ENCODE measurements at regions not wholly inside any gene's neighbourhood (a gene's known extent, or its start where the extent isn't known, plus 50 kb on each side); places are given as distances from the start of the nearest gene placed in this dataset.

DNA sequence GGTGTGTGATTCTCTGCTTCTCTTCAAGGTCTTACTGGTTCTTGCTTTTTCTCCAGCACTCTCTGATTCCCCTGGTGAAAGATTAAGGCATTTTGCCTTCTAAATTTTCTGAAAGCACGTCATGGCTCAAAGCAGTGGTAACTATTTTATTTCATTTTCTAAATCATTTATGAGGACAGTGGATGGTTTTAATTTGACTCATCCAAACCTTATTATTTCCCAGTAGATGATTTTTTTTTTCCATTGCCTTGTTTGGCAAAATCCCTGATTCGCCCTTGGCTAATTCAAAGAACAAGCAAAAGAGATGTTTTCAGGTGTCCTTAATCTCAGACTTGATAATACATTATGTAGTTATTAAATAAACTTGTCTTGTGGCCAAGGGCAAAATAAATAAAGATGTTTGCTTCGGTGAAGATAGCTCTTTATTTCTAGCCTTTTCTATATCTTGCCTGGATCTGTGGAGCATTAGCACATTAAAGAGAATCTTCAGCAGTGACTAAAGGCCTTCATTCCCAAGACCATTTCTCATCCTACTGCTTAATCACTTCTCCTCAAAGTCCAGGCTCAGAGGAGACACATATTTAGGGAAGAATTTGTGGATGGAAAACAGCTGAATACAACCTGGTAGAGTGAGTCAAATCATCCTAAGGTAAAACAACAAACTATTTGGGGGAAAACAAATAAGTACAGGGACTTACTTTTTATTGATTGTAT lies 359.8 kb downstream of the DUSP10 start:
- Mint-ChIP-seq H3K4me1 (no peaks in the 10 kb centered on the region), H3K9me3 (peaks cover 0 to 7% (median 0%) of the 10 kb centered on the region in 5 donors), H3K36me3 (no peaks in the 10 kb centered on the region), H3K27me3 (peaks cover 0 to 1% of the 10 kb centered on the region in 2 donors), H3K4me3 (no peak overlapping the region), H3K27ac (no peak overlapping the region)
- Histone ChIP-seq H3K4me1 (ENCODE audit: insufficient read depth, low read length) (no peaks in the 10 kb centered on the region), H3K4me3 (ENCODE audit: low read length) (no peak overlapping the region), H3K36me3 (ENCODE audit: insufficient read depth, low read length) (no peaks in the 10 kb centered on the region), H3K9me3 (ENCODE audit: low read length) (no peaks in the 10 kb centered on the region), H3K27ac (ENCODE audit: low read depth, low read length) (no peak overlapping the region), H3K27me3 (ENCODE audit: insufficient read depth, low read length, poor library complexity, severe bottlenecking) (no peaks in the 10 kb centered on the region)
- DNase-seq = no peak
- CTCF ChIA-PET = no interaction called here
- POLR2A ChIA-PET = interaction anchor here (0.6 kb wide), 1 partner anchor 25 kb away, joined by 3 read pairs; no protein-coding TSS in a partner anchor

GRCh38 chr1:221392453-221392852 lies 349.4 kb downstream of the DUSP10 start:
- H3K27ac ChIP-seq (ENCODE audit: low read depth, low read length) = no peak overlapping the region
- no peaks in the 10 kb centered on the region for H3K4me1 ChIP-seq (ENCODE audit: insufficient read depth, low read length)
- POLR2A ChIA-PET = no interaction called here
- CTCF ChIA-PET = no interaction called here
- Mint-ChIP-seq H3K27me3 (peaks cover 20 to 49% of the 10 kb centered on the region in 2 donors), H3K36me3 (no peaks in the 10 kb centered on the region), H3K4me1 (no peaks in the 10 kb centered on the region), H3K27ac (no peak overlapping the region), H3K4me3 (no peak overlapping the region), H3K9me3 (peaks cover 0 to 3% (median 0%) of the 10 kb centered on the region in 5 donors)
- no peaks in the 10 kb centered on the region for H3K36me3 ChIP-seq (ENCODE audit: insufficient read depth, low read length)
- no peaks in the 10 kb centered on the region for H3K9me3 ChIP-seq (ENCODE audit: low read length)
- no peak overlapping the region for H3K4me3 ChIP-seq (ENCODE audit: low read length)
- H3K27me3 ChIP-seq (ENCODE audit: insufficient read depth, low read length, poor library complexity, severe bottlenecking) = no peaks in the 10 kb centered on the region
- DNase-seq = no peak

- H3K27me3 Mint-ChIP-seq = peaks cover 18 to 56% of the 10 kb centered on the region in 2 donors
- CTCF ChIA-PET = no interaction called here
Measured at GRCh38 chr1:221394011-221394544, 347.8 kb downstream of the DUSP10 start.

DNA sequence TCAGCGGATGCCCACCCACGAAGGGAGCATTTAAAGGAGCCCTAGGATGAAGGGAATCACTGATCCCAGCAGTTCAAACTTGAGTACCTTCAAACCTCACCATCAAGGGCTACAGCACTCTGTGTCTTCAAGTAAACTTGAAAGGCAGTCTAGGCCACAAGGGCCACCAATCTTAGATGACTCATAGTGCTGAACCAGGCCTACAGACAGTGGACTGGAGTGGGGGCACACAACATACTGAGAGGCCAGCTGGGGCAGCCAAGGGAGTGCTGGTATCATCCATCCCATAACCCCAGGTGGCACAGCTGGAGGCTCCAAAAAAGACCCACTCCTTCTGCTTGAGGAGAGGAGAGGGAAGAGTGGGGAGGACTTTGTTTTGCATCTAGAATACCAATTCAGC lies 345.4 kb downstream of the DUSP10 start:
- Histone ChIP-seq H3K36me3 (ENCODE audit: insufficient read depth, low read length) (no peaks in the 10 kb centered on the region), H3K9me3 (ENCODE audit: low read length) (no peaks in the 10 kb centered on the region), H3K27ac (ENCODE audit: low read depth, low read length) (no peak overlapping the region), H3K4me1 (ENCODE audit: insufficient read depth, low read length) (no peaks in the 10 kb centered on the region), H3K4me3 (ENCODE audit: low read length) (no peak overlapping the region), H3K27me3 (ENCODE audit: insufficient read depth, low read length, poor library complexity, severe bottlenecking) (no peaks in the 10 kb centered on the region)
- POLR2A ChIA-PET = no interaction called here
- no peaks in the 10 kb centered on the region for H3K36me3 Mint-ChIP-seq
- CTCF ChIA-PET = no interaction called here
- H3K9me3 Mint-ChIP-seq = peaks cover 0 to 18% (median 8%) of the 10 kb centered on the region in 5 donors
- no peaks in the 10 kb centered on the region for H3K4me1 Mint-ChIP-seq
- DNase-seq = no peak
- peaks cover 11 to 48% of the 10 kb centered on the region in 2 donors for H3K27me3 Mint-ChIP-seq
- H3K27ac Mint-ChIP-seq = no peak overlapping the region
- no peak overlapping the region for H3K4me3 Mint-ChIP-seq

More at GRCh38 chr1:221394011-221394544, 347.8 kb downstream of the DUSP10 start:
- DNase-seq = no peak
- Histone ChIP-seq H3K27me3 (ENCODE audit: insufficient read depth, low read length, poor library complexity, severe bottlenecking) (no peaks in the 10 kb centered on the region), H3K36me3 (ENCODE audit: insufficient read depth, low read length) (no peaks in the 10 kb centered on the region), H3K27ac (ENCODE audit: low read depth, low read length) (no peak overlapping the region), H3K4me3 (ENCODE audit: low read length) (no peak overlapping the region), H3K4me1 (ENCODE audit: insufficient read depth, low read length) (no peaks in the 10 kb centered on the region), H3K9me3 (ENCODE audit: low read length) (no peaks in the 10 kb centered on the region)
- no peaks in the 10 kb centered on the region for H3K36me3 Mint-ChIP-seq
- H3K27ac Mint-ChIP-seq = no peak overlapping the region
- no peaks in the 10 kb centered on the region for H3K4me1 Mint-ChIP-seq
- peaks cover 0 to 3% (median 0%) of the 10 kb centered on the region in 5 donors for H3K9me3 Mint-ChIP-seq
- POLR2A ChIA-PET = no interaction called here
- no peak overlapping the region for H3K4me3 Mint-ChIP-seq

GRCh38 chr1:221397141-221397540 lies 344.7 kb downstream of the DUSP10 start:
- no peak overlapping the region for H3K27ac ChIP-seq (ENCODE audit: low read depth, low read length)
- POLR2A ChIA-PET = no interaction called here
- Mint-ChIP-seq H3K4me3 (no peak overlapping the region), H3K4me1 (no peaks in the 10 kb centered on the region), H3K27me3 (peaks cover 8 to 43% of the 10 kb centered on the region in 2 donors), H3K36me3 (no peaks in the 10 kb centered on the region), H3K27ac (no peak overlapping the region), H3K9me3 (peaks cover 0 to 18% (median 8%) of the 10 kb centered on the region in 5 donors)
- no peak overlapping the region for H3K4me3 ChIP-seq (ENCODE audit: low read length)
- no peaks in the 10 kb centered on the region for H3K36me3 ChIP-seq (ENCODE audit: insufficient read depth, low read length)
- CTCF ChIA-PET = no interaction called here
- DNase-seq = no peak
- H3K27me3 ChIP-seq (ENCODE audit: insufficient read depth, low read length, poor library complexity, severe bottlenecking) = no peaks in the 10 kb centered on the region
- H3K4me1 ChIP-seq (ENCODE audit: insufficient read depth, low read length) = no peaks in the 10 kb centered on the region
- no peaks in the 10 kb centered on the region for H3K9me3 ChIP-seq (ENCODE audit: low read length)

- Mint-ChIP-seq H3K27ac (peak overlapping the region in 1 of 8 donors; percentile 16), H3K4me1 (no peaks in the 10 kb centered on the region), H3K27me3 (peaks cover 8 to 40% of the 10 kb centered on the region in 2 donors), H3K36me3 (no peaks in the 10 kb centered on the region), H3K4me3 (no peak overlapping the region), H3K9me3 (peaks cover 0 to 18% (median 10%) of the 10 kb centered on the region in 5 donors)
- Histone ChIP-seq H3K9me3 (ENCODE audit: low read length) (no peaks in the 10 kb centered on the region), H3K36me3 (ENCODE audit: insufficient read depth, low read length) (no peaks in the 10 kb centered on the region), H3K4me3 (ENCODE audit: low read length) (no peak overlapping the region), H3K4me1 (ENCODE audit: insufficient read depth, low read length) (no peaks in the 10 kb centered on the region), H3K27me3 (ENCODE audit: insufficient read depth, low read length, poor library complexity, severe bottlenecking) (no peaks in the 10 kb centered on the region), H3K27ac (ENCODE audit: low read depth, low read length) (no peak overlapping the region)
- ChIA-PET POLR2A (no interaction called here), CTCF (no interaction called here)
- DNase-seq = no peak
Measured at GRCh38 chr1:221397606-221398005, 344.3 kb downstream of the DUSP10 start.

DNA sequence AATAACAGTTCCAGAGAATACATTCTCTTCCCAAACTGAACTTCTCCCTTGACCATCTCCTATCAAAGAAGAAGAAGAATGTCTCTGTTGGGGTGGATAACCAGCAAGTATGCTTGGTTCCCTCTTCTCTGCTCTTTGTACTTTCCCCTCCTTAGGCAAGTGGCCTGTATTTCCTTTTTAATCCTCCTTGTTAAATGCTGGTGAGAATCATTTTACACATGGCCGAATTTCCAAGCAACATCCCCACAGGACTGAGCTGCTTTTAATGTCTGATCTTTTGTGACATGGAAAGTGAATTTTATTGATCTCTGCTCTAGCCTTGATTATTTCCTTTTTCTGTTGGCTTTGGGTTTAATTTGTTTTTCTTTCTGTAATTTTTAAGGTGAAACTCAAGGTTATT lies 336.7 kb downstream of the DUSP10 start:
- Histone ChIP-seq H3K27ac (ENCODE audit: low read depth, low read length) (no peak overlapping the region), H3K4me3 (ENCODE audit: low read length) (no peak overlapping the region), H3K9me3 (ENCODE audit: low read length) (no peaks in the 10 kb centered on the region), H3K36me3 (ENCODE audit: insufficient read depth, low read length) (no peaks in the 10 kb centered on the region), H3K4me1 (ENCODE audit: insufficient read depth, low read length) (no peaks in the 10 kb centered on the region), H3K27me3 (ENCODE audit: insufficient read depth, low read length, poor library complexity, severe bottlenecking) (no peaks in the 10 kb centered on the region)
- no peak overlapping the region for H3K4me3 Mint-ChIP-seq
- H3K9me3 Mint-ChIP-seq = peaks cover 0 to 12% (median 4%) of the 10 kb centered on the region in 5 donors
- peaks cover 4 to 14% of the 10 kb centered on the region in 2 donors for H3K27me3 Mint-ChIP-seq
- H3K36me3 Mint-ChIP-seq = no peaks in the 10 kb centered on the region
- DNase-seq = no peak
- POLR2A ChIA-PET = no interaction called here
- CTCF ChIA-PET = no interaction called here
- no peaks in the 10 kb centered on the region for H3K4me1 Mint-ChIP-seq
- no peak overlapping the region for H3K27ac Mint-ChIP-seq

DNA sequence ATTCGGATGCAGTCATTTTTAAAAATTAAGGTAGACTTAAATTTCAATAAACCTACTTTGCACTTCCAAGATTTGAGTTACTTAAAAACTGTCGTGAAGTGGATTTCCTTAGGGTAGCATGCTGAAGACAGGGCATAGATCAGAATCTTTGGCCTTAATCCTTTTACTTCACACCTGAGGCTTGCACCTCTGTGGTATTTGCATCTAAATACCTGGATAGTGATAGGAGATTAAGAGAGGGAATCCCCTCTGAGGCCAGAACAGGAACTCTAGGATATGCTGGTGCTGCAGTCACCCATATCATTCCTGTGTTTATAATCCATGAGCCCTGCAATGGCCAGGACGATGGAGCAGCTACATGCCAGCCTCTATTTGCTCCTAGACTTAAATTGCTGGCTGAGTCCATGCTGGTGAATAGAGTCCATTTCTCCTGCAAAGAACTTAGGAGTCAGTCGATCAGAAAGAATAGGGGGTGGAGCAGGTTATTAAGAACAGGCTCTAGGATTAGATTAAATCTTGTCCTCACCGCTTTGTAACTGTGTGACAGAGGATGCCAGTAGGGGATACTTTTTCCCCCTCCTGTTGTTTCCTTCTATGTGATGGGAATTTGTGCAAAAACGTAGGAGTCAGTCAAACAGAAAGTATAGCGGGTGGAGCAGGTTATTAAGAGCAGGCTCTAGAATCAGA lies 333.6 kb downstream of the DUSP10 start:
- ChIA-PET POLR2A (no interaction called here), CTCF (no interaction called here)
- H3K27ac Mint-ChIP-seq = no peak overlapping the region
- Histone ChIP-seq H3K4me1 (ENCODE audit: insufficient read depth, low read length) (no peaks in the 10 kb centered on the region), H3K27ac (ENCODE audit: low read depth, low read length) (no peak overlapping the region), H3K27me3 (ENCODE audit: insufficient read depth, low read length, poor library complexity, severe bottlenecking) (no peaks in the 10 kb centered on the region), H3K4me3 (ENCODE audit: low read length) (no peak overlapping the region), H3K9me3 (ENCODE audit: low read length) (no peaks in the 10 kb centered on the region), H3K36me3 (ENCODE audit: insufficient read depth, low read length) (no peaks in the 10 kb centered on the region)
- DNase-seq = no peak
- no peak overlapping the region for H3K4me3 Mint-ChIP-seq
- no peaks in the 10 kb centered on the region for H3K36me3 Mint-ChIP-seq
- no peaks in the 10 kb centered on the region for H3K4me1 Mint-ChIP-seq
- H3K27me3 Mint-ChIP-seq = peaks cover 3 to 17% of the 10 kb centered on the region in 2 donors
- H3K9me3 Mint-ChIP-seq = no peaks in the 10 kb centered on the region

Data from CD8-positive, alpha-beta memory T cell (primary cell).